ENCODE measurements at regions not wholly inside any gene's neighbourhood (a gene's known extent, or its start where the extent isn't known, plus 50 kb on each side); places are given as distances from the start of the nearest gene placed in this dataset.

DNA sequence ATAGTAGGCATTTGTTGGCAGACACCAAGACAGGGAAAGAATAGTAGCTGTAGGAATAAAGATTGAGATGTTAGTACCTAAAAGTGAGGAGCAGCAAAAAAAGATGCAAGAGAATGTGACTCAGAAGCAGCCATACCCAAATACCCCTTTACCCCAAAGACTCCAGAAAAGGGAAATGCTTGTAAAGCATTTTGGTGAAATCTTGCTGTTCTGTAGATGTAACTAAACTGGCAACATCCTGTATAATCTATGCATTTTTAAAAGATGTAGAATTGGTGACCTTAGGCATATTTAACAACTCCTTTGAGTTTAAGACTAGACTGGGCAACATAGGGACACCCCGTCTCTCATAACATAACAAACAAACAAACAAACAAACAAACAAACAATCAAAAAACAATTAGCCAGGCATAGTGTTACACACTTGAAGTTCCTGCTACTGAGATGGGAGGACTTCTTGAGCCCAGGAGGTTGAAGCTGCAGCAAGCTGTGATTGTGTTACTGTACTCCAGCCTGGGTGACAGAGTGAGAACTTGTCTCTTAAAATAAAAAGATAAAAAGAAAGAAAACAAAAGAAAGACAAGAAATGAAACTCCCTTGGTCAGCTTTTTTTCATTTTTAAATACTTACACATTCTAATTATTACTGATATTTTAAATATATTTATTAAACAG, 361.5 kb upstream of the KCNH8 start:
- TF ChIP-seq, protein P1, sequence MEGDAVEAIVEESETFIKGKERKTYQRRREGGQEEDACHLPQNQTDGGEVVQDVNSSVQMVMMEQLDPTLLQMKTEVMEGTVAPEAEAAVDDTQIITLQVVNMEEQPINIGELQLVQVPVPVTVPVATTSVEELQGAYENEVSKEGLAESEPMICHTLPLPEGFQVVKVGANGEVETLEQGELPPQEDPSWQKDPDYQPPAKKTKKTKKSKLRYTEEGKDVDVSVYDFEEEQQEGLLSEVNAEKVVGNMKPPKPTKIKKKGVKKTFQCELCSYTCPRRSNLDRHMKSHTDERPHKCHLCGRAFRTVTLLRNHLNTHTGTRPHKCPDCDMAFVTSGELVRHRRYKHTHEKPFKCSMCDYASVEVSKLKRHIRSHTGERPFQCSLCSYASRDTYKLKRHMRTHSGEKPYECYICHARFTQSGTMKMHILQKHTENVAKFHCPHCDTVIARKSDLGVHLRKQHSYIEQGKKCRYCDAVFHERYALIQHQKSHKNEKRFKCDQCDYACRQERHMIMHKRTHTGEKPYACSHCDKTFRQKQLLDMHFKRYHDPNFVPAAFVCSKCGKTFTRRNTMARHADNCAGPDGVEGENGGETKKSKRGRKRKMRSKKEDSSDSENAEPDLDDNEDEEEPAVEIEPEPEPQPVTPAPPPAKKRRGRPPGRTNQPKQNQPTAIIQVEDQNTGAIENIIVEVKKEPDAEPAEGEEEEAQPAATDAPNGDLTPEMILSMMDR (conservative IDR thresholded peaks at IDR 0.05 in 1 of 2, IDR thresholded peaks at IDR 0.05 in 1 of 2; ENCODE audit: extremely low read depth in 1 of 2, insufficient read depth in 1 of 2, low read depth in 1 of 2, low read length in 2 of 2), result no peak
- no peak for TF ChIP-seq EZH2 (IDR thresholded peaks at IDR 0.05; ENCODE audit: borderline replicate concordance, low read length)
